NT2/D1 (cell line): ENCODE measurements at regions not wholly inside any gene's neighbourhood (a gene's known extent, or its start where the extent isn't known, plus 50 kb on each side); places are given as distances from the start of the nearest gene placed in this dataset.

Source experiments
- DNase-seq: peaks from one replicate; pipeline ENCODE4 v3.0.0-alpha.2; 2011; ENCODE audit warnings: low read depth, low spot score
- H3K27me3 ChIP-seq: 2 replicates; pipeline ENCODE4 v1.6.0; 2011; ENCODE audit warnings: mild to moderate bottlenecking; ENCODE audit not compliant: insufficient read length, insufficient read depth
- H3K36me3 ChIP-seq: 2 replicates; pipeline ENCODE4 v1.6.1; 2011; ENCODE audit warnings: mild to moderate bottlenecking, low read length, mixed read lengths; ENCODE audit not compliant: insufficient read depth, insufficient read length
- H3K4me1 ChIP-seq: 2 replicates; pipeline ENCODE4 v1.5.1; 2011; ENCODE audit not compliant: insufficient read depth, insufficient read length
- H3K4me3 ChIP-seq: 2 replicates; pipeline ENCODE4 v1.5.1; 2011; ENCODE audit warnings: low read depth; ENCODE audit not compliant: insufficient read length
- H3K9ac ChIP-seq: 2 replicates; pipeline ENCODE4 v1.6.0; 2011; ENCODE audit warnings: low read depth; ENCODE audit not compliant: insufficient read length
- H3K9me3 ChIP-seq: 2 replicates; pipeline ENCODE4 v1.5.1; 2011; ENCODE audit warnings: mild to moderate bottlenecking, low read length; ENCODE audit not compliant: insufficient read depth
- SUZ12 ChIP-seq: IDR thresholded peaks from 2 replicates; pipeline ENCODE4 v1.6.1; 2011; ENCODE audit not compliant: insufficient read length, insufficient read depth; ENCODE audit errors: extremely low read depth
- YY1 ChIP-seq: IDR thresholded peaks from 2 replicates; pipeline ENCODE4 v1.6.1; 2011; ENCODE audit not compliant: insufficient read length, insufficient read depth
- ZNF274 ChIP-seq: IDR thresholded peaks from 2 replicates; pipeline ENCODE4 v1.6.1; 2011; ENCODE audit warnings: mild to moderate bottlenecking, low read depth, low read length

GRCh38 chr5:24364711-24365110, 280.1 kb downstream of the CDH10 start:
- Histone ChIP-seq H3K36me3 (no peaks in the 10 kb centered on the region), H3K4me3 (no peak overlapping the region), H3K9me3 (no peaks in the 10 kb centered on the region), H3K4me1 (no peaks in the 10 kb centered on the region), H3K27me3 (no peaks in the 10 kb centered on the region), H3K9ac (no peak overlapping the region)
- DNase-seq = no peak
- TF ChIP-seq YY1 = no peak
- no peak for TF ChIP-seq ZNF274
- TF ChIP-seq SUZ12 = no peak

GRCh38 chr5:24365406-24365805, 279.4 kb downstream of the CDH10 start:
- no peak overlapping the region for H3K4me3 ChIP-seq
- H3K9ac ChIP-seq = no peak overlapping the region
- no peaks in the 10 kb centered on the region for H3K4me1 ChIP-seq
- DNase-seq = no peak
- H3K9me3 ChIP-seq = no peaks in the 10 kb centered on the region
- no peaks in the 10 kb centered on the region for H3K27me3 ChIP-seq
- no peak for TF ChIP-seq ZNF274
- TF ChIP-seq SUZ12 = no peak
- TF ChIP-seq YY1 = no peak
- H3K36me3 ChIP-seq = no peaks in the 10 kb centered on the region

- Histone ChIP-seq H3K4me3 (no peak overlapping the region), H3K9me3 (no peaks in the 10 kb centered on the region), H3K27me3 (no peaks in the 10 kb centered on the region), H3K36me3 (no peaks in the 10 kb centered on the region), H3K4me1 (no peaks in the 10 kb centered on the region), H3K9ac (no peak overlapping the region)
- TF ChIP-seq SUZ12 (no peak), ZNF274 (no peak), YY1 (no peak)
- DNase-seq = no peak
Measured at GRCh38 chr5:24367216-24367615, 277.6 kb downstream of the CDH10 start.

GRCh38 chr5:24368115-24368514, 276.7 kb downstream of the CDH10 start:
- Histone ChIP-seq H3K4me3 (no peak overlapping the region), H3K36me3 (no peaks in the 10 kb centered on the region), H3K9me3 (no peaks in the 10 kb centered on the region), H3K27me3 (no peaks in the 10 kb centered on the region), H3K9ac (no peak overlapping the region), H3K4me1 (no peaks in the 10 kb centered on the region)
- no peak for TF ChIP-seq YY1
- TF ChIP-seq SUZ12 = no peak
- TF ChIP-seq ZNF274 = no peak
- DNase-seq = no peak

- Histone ChIP-seq H3K4me3 (no peak overlapping the region), H3K4me1 (no peaks in the 10 kb centered on the region), H3K36me3 (no peaks in the 10 kb centered on the region), H3K9ac (no peak overlapping the region), H3K9me3 (no peaks in the 10 kb centered on the region), H3K27me3 (no peaks in the 10 kb centered on the region)
- no peak for DNase-seq
- TF ChIP-seq SUZ12 = no peak
- no peak for TF ChIP-seq ZNF274
- TF ChIP-seq YY1 = no peak
Measured at GRCh38 chr5:24376210-24376609, 268.6 kb downstream of the CDH10 start.

GRCh38 chr5:24376616-24377015, 268.2 kb downstream of the CDH10 start:
- no peak for TF ChIP-seq YY1
- TF ChIP-seq SUZ12 = no peak
- no peak for TF ChIP-seq ZNF274
- no peaks in the 10 kb centered on the region for H3K36me3 ChIP-seq

GRCh38 chr5:24381861-24382489, 262.8 kb downstream of the CDH10 start:
- no peaks in the 10 kb centered on the region for H3K4me1 ChIP-seq
- no peaks in the 10 kb centered on the region for H3K27me3 ChIP-seq
- no peak overlapping the region for H3K4me3 ChIP-seq
- H3K9ac ChIP-seq = no peak overlapping the region
- H3K36me3 ChIP-seq = no peaks in the 10 kb centered on the region
- no peaks in the 10 kb centered on the region for H3K9me3 ChIP-seq
- TF ChIP-seq YY1 (no peak), ZNF274 (no peak), SUZ12 (no peak)
- peak; percentile 40 for DNase-seq

More at GRCh38 chr5:24376616-24377015, 268.2 kb downstream of the CDH10 start:
- no peak overlapping the region for H3K9ac ChIP-seq
- no peaks in the 10 kb centered on the region for H3K27me3 ChIP-seq
- DNase-seq = no peak
- no peak overlapping the region for H3K4me3 ChIP-seq
- H3K9me3 ChIP-seq = no peaks in the 10 kb centered on the region
- H3K4me1 ChIP-seq = no peaks in the 10 kb centered on the region

- H3K27me3 ChIP-seq = no peaks in the 10 kb centered on the region
Measured at GRCh38 chr5:24385070-24385469, 259.7 kb downstream of the CDH10 start.

More at GRCh38 chr5:24385070-24385469, 259.7 kb downstream of the CDH10 start:
- DNase-seq = no peak
- no peak for TF ChIP-seq ZNF274
- no peak for TF ChIP-seq SUZ12
- TF ChIP-seq YY1 = no peak
- Histone ChIP-seq H3K9me3 (no peaks in the 10 kb centered on the region), H3K36me3 (no peaks in the 10 kb centered on the region), H3K4me3 (no peak overlapping the region), H3K4me1 (no peaks in the 10 kb centered on the region), H3K9ac (no peak overlapping the region)
